GM18502 (cell line): ENCODE measurements at regions not wholly inside any gene's neighbourhood (a gene's known extent, or its start where the extent isn't known, plus 50 kb on each side); places are given as distances from the start of the nearest gene placed in this dataset.

ENCODE experiments used
- ATAC-seq: cut with Tn5 transposase; IDR thresholded peaks from one replicate; pipeline ENCODE4 v1.9.1; 2021; ENCODE audit warnings: mild to moderate bottlenecking; ENCODE audit not compliant: unreplicated experiment, poor library complexity

GRCh38 chr1:4305526-4306301 lies 348.7 kb upstream of the AJAP1 start:
- ATAC-seq: no peak

GRCh38 chr1:4306559-4307467 lies 347.6 kb upstream of the AJAP1 start:
- ATAC-seq: no peak

GRCh38 chr1:4307468-4307845 lies 347.0 kb upstream of the AJAP1 start:
- ATAC-seq: no peak

GRCh38 chr1:4307911-4308545 lies 346.4 kb upstream of the AJAP1 start:
- ATAC-seq: no peak

GRCh38 chr1:4308806-4309205 lies 345.6 kb upstream of the AJAP1 start:
- no peak for ATAC-seq

GRCh38 chr1:4309676-4310320 lies 344.6 kb upstream of the AJAP1 start:
- ATAC-seq: no peak

- no peak for ATAC-seq
Measured at GRCh38 chr1:4310396-4310923, 343.9 kb upstream of the AJAP1 start.

- ATAC-seq: no peak
Measured at GRCh38 chr1:4312024-4312423, 342.4 kb upstream of the AJAP1 start.

GRCh38 chr1:4315202-4315601 lies 339.2 kb upstream of the AJAP1 start:
- ATAC-seq: no peak

GRCh38 chr1:4317207-4317606 lies 337.2 kb upstream of the AJAP1 start:
- ATAC-seq: no peak

- ATAC-seq: no peak
Measured at GRCh38 chr1:4318720-4319119, 335.7 kb upstream of the AJAP1 start.

GRCh38 chr1:4319496-4319895 lies 334.9 kb upstream of the AJAP1 start:
- ATAC-seq: no peak

- no peak for ATAC-seq
Measured at GRCh38 chr1:4322881-4323280, 331.5 kb upstream of the AJAP1 start.

- ATAC-seq: no peak
Measured at GRCh38 chr1:4323309-4323708, 331.1 kb upstream of the AJAP1 start.

GRCh38 chr1:4324525-4324924 lies 329.9 kb upstream of the AJAP1 start:
- no peak for ATAC-seq

- ATAC-seq: no peak
Measured at GRCh38 chr1:4327142-4327541, 327.3 kb upstream of the AJAP1 start.

- ATAC-seq: no peak
Measured at GRCh38 chr1:4328402-4329071, 325.9 kb upstream of the AJAP1 start.

GRCh38 chr1:4330805-4331766 lies 323.3 kb upstream of the AJAP1 start:
- ATAC-seq: no peak

- ATAC-seq: no peak
Measured at GRCh38 chr1:4331767-4332163, 322.6 kb upstream of the AJAP1 start.
